HG02623 (cell line): ENCODE measurements at regions not wholly inside any gene's neighbourhood (a gene's known extent, or its start where the extent isn't known, plus 50 kb on each side); places are given as distances from the start of the nearest gene placed in this dataset.
A peak's percentile ranks its signal among the peaks of the same experiment; 100 is the strongest.

Source experiments
- ATAC-seq: cut with Tn5 transposase; IDR thresholded peaks from one replicate; pipeline ENCODE4 v1.9.1; 2021; ENCODE audit warnings: moderate library complexity; ENCODE audit not compliant: unreplicated experiment

- no peak for ATAC-seq
Observed at GRCh38 chr14:71481021-71481654, 451.1 kb upstream of the RGS6 start.

DNA sequence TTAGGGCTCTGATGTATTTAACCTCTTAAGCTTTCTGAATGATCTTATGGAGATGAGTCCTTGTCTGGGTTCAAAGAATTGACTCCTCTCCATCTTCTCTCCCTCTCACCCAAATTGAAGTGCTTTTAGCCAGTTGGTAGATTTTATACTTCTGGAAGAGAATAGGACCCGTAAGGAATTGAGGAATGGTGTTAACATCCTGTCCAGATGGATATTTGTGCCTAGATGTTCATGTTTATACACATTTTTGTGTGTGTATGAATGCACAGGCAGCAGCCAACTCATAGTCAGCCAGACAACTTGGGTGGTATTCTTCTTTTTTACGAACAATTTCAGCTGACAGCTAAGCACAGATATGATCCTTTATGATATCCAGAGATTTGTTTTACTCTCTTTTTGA lies 449.6 kb upstream of the RGS6 start:
- ATAC-seq, result no peak

DNA sequence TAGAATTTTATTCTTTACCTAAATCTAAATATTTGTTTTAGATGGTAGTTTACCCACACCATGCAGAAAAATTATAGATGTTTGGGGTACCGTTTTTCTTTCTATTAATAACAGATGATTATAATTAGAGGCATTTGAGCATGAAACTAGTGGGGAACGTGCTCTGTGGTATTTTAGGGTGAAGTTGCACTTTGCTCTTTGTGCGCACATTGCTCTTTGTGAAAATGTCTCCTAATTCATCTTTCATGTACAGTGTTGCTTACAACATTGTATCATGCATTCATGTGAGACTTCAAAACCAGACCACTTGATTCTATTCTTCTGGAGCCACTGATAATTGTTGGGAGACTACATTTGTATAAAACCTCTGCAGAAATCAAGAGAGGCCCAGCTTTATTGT lies 449.1 kb upstream of the RGS6 start:
- ATAC-seq, result no peak

DNA sequence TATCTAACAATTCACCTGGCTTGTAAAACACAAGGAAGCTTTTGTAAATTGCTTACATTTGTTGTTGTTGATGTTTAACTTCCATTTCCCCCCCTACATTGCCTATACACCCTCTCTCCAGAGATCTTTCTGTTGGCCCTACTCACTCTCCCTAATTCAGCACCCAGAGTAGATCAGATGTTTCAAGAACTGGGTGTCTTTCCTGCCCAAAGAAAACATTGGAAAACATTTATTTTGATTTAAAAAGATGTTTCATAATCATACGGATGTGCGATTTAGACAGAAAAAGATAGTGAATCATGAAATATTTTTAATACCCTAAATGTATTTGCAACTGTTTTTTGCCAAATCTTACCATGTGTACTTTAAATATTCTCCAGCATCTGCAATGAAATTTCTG lies 446.4 kb upstream of the RGS6 start:
- ATAC-seq, result no peak

DNA sequence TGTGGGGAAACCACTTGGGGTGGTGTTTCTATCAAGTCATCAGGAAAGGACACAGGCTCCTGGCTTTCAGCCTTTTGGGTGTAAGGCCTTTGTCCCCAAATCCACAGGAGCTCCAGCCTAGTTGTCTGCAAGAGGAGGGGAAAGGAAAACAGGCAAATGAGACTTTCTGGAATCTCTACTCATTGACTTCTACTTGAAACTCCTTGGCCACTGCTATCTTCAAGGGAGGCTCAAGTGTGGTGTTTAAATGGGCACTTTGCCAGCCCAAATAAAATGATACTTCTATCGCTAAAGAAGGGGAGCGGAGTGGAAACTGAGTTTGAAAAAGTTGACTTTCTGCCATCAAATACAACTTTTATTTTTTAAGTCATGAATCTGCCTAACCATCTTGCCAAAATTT lies 445.9 kb upstream of the RGS6 start:
- ATAC-seq, result no peak

- ATAC-seq, result no peak
Observed at GRCh38 chr14:71487449-71487848, 444.8 kb upstream of the RGS6 start.

GRCh38 chr14:71487941-71488340 lies 444.3 kb upstream of the RGS6 start:
- no peak for ATAC-seq

GRCh38 chr14:71488703-71489191 lies 443.5 kb upstream of the RGS6 start:
- ATAC-seq, result no peak

DNA sequence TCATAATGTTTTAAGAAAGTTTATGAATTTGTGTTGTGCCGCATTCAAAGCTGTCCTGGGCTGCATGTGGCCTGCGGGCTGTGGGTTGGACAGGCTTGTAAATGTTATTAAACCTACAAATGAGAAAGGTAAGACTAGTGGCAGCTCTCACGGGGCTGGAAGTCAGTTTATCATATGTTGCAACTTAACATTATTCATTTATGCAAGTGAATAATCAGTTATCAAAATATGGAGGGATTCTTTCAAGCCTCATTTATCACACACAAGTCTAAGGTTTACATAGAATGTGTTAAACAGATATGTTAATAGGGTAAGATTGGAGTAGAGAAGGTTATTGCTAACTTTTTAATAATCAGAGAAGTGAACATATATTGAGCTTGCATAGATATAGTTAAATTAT lies 442.5 kb upstream of the RGS6 start:
- ATAC-seq, result no peak

- ATAC-seq, result no peak
Observed at GRCh38 chr14:71491931-71492330, 440.3 kb upstream of the RGS6 start.

GRCh38 chr14:71492346-71492745 lies 439.9 kb upstream of the RGS6 start:
- no peak for ATAC-seq

GRCh38 chr14:71497645-71498086 lies 434.6 kb upstream of the RGS6 start:
- peak; percentile 70 for ATAC-seq

- ATAC-seq, result no peak
Observed at GRCh38 chr14:71498212-71498611, 434.0 kb upstream of the RGS6 start.

DNA sequence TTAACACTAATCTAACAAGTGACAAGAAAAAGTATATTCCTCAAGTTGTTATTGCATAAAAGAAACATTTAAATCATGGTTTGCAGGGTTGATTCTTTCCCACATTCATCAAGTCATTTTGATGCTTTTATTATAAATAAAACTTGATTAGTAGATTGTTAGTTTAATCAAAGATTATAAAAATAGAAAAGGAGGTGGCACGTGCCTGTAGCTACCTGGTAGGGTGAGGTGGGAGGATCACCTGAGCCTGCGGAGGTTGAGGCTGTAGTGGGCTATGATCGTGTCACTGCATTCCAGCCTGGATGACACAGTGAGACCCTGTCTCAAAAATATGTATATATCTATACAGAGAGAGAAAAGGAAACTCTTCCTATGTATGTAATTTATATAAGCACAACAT lies 433.2 kb upstream of the RGS6 start:
- ATAC-seq, result no peak

GRCh38 chr14:71507681-71508080 lies 424.5 kb upstream of the RGS6 start:
- no peak for ATAC-seq

DNA sequence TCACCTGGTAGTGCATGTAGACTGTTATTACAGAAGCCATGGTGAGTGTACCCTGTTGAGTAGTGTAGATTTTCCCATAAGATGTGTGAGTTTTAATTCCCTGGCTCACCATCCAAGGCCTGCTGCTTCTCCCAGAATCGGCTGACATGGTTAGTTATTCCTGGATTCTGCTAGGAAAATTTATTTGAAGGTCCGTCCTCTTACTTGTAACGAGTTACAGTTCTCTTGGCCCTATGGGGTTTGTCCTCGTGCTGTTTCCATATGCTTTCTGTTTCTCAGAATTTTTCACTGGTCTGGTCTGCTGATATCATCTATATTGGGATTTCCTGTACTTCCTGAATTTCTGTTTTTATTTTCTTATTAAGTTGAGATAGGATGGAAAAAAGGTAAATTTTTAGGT lies 423.3 kb upstream of the RGS6 start:
- no peak for ATAC-seq

DNA sequence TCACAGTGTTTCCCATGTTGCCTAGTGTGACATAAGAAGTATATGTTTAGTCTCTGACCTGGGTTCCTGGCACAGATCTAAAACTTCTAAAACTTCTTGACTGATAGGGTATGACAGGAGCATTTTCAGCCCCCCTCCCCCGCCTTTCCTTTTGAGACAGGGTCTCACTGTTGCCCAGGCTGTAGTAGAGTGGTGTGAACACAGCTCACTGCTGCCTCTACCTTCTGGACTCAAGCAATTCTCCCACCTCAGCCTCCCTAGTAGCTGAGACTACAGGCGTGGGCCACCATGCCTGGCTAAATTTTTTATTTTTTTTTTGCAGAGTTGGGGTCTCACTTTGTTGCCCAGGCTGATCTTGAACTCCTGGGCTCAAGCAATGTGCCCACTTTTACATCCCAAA lies 421.1 kb upstream of the RGS6 start:
- no peak for ATAC-seq

GRCh38 chr14:71514941-71515919 lies 417.0 kb upstream of the RGS6 start:
- ATAC-seq, result no peak

GRCh38 chr14:71521238-71522135 lies 410.7 kb upstream of the RGS6 start:
- ATAC-seq, result no peak

GRCh38 chr14:71523630-71524319 lies 408.5 kb upstream of the RGS6 start:
- ATAC-seq, result peak; percentile 76
